A549 (cell line): ENCODE measurements at regions not wholly inside any gene's neighbourhood (a gene's known extent, or its start where the extent isn't known, plus 50 kb on each side); places are given as distances from the start of the nearest gene placed in this dataset.
A peak's percentile ranks its signal among the peaks of the same experiment; 100 is the strongest.

Experiments
- ATAC-seq, 2 experiments: fragments of 200-7000 bp in 1 of 2; fragments of >200 bp in 1 of 2; cut with Nextera tagmentation in 1 of 2; cut with Tn5 transposase in 1 of 2; 3 replicates each; pipeline versions ENCODE4 v1.8.0 to v1.9.1; 2018 to 2020; ENCODE audit warnings: mild to moderate bottlenecking in 1 of 2, moderate library complexity in 1 of 2
- CTCF ChIA-PET: fragments of 300-600 bp; sonication (Branson Sonifier 250); formaldehyde crosslinking; extraction: SDS; loops from one replicate; lab custom pipeline; 2021; ENCODE audit warnings: antibody characterized with exemption, inconsistent platforms; lab: Yijun Ruan, JAX
- POLR2A ChIA-PET: fragments of 350-600 bp; formaldehyde crosslinking; extraction: SDS; loops from one replicate; lab custom pipeline; 2021; ENCODE audit warnings: antibody characterized with exemption, inconsistent platforms; lab: Yijun Ruan, JAX
- DNase-seq, 2 experiments: peaks; one replicate each; pipeline versions ENCODE4 v3.0.0 to v3.0.0-alpha.2; 2011 to 2016; ENCODE audit warnings: low read depth in 1 of 2, low spot score in 1 of 2
- FAIRE-seq: peaks from 2 replicates; lab custom pipeline; 2011; peaks lifted over from hg19 to GRCh38; lab: Jason Lieb, UNC
- H3K27ac ChIP-seq, 2 experiments: fragments of >200 bp; sonication (Bioruptor Twin); formaldehyde crosslinking; 3 replicates each; pipeline ENCODE4 v1.5.1; 2016 to 2017
- H3K4me1 ChIP-seq: fragments of >200 bp; sonication (Bioruptor Twin); formaldehyde crosslinking; 3 replicates; pipeline ENCODE4 v1.6.1; 2016
- H3K4me2 ChIP-seq: fragments of >200 bp; sonication (Bioruptor Twin); formaldehyde crosslinking; 3 replicates; pipeline ENCODE4 v1.6.1; 2016
- H3K4me3 ChIP-seq: fragments of >200 bp; sonication (Bioruptor Twin); formaldehyde crosslinking; 3 replicates; pipeline ENCODE4 v1.5.1; 2016
- H3K9me3 ChIP-seq: fragments of >200 bp; sonication (Bioruptor Twin); formaldehyde crosslinking; 3 replicates; pipeline ENCODE4 v1.6.1; 2016
- BCL3 ChIP-seq: fragments of >200 bp; sonication (Bioruptor Twin); formaldehyde crosslinking; IDR thresholded peaks from 3 replicates; pipeline ENCODE4 v1.6.1; 2016
- CBX2 ChIP-seq: fragments of 200-600 bp; sonication (generic); IDR thresholded peaks from 2 replicates; pipeline ENCODE4 v1.6.1; 2016; ENCODE audit warnings: low read depth, mild to moderate bottlenecking, borderline replicate concordance
- CBX8 ChIP-seq: fragments of 200-600 bp; sonication (generic); IDR thresholded peaks from 2 replicates; pipeline ENCODE4 v1.6.1; 2016
- CHD4 ChIP-seq: fragments of 200-600 bp; sonication (generic); IDR thresholded peaks from 2 replicates; pipeline ENCODE4 v1.6.1; 2016; ENCODE audit warnings: antibody characterized with exemption, mild to moderate bottlenecking, borderline replicate concordance
- E2F6 ChIP-seq: IDR thresholded peaks from 2 replicates; pipeline ENCODE4 v1.6.1; 2012; ENCODE audit warnings: low read depth, borderline replicate concordance
- EHF ChIP-seq: fragments of 250-450 bp; sonication (Bioruptor Pico); IDR thresholded peaks from 2 replicates; pipeline ENCODE4 v1.5.0; 2020; ENCODE audit warnings: mild to moderate bottlenecking
- ELK1 ChIP-seq: fragments of 150-350 bp; IDR thresholded peaks from 2 replicates; pipeline ENCODE4 v1.6.1; 2014; ENCODE audit warnings: low read depth, mild to moderate bottlenecking, low read length
- EP300 ChIP-seq, 2 experiments: fragments of >200 bp; sonication (Bioruptor Twin); formaldehyde crosslinking; IDR thresholded peaks; 2 replicates in 1 of 2; 3 replicates in 1 of 2; pipeline ENCODE4 v1.6.1; 2016 to 2017
- FOSB ChIP-seq: fragments of 250-450 bp; sonication (Bioruptor Pico); IDR thresholded peaks from 2 replicates; pipeline ENCODE4 v1.5.0; 2020; ENCODE audit warnings: mild to moderate bottlenecking, moderate library complexity
- GATA3 ChIP-seq: IDR thresholded peaks from 2 replicates; pipeline ENCODE4 v1.6.1; 2012; ENCODE audit warnings: borderline replicate concordance
- HOXA7 ChIP-seq: fragments of 250-450 bp; sonication (Bioruptor Pico); IDR thresholded peaks from 2 replicates; pipeline ENCODE4 v1.5.0; 2020; ENCODE audit warnings: mild to moderate bottlenecking, moderate library complexity
- MYC ChIP-seq: IDR thresholded peaks from 2 replicates; pipeline ENCODE4 v1.6.1; 2012; ENCODE audit warnings: mild to moderate bottlenecking, inconsistent platforms, low read length, improper control_type of control experiment, borderline replicate concordance
- NFE2L2 ChIP-seq: fragments of 150-350 bp; conservative IDR thresholded peaks from 2 replicates; pipeline ENCODE4 v1.6.1; 2014; ENCODE audit warnings: low read length
- NPAS2 ChIP-seq: fragments of 250-450 bp; sonication (Bioruptor Pico); IDR thresholded peaks from 2 replicates; pipeline ENCODE4 v1.8.0; 2022; ENCODE audit warnings: mild to moderate bottlenecking, moderate library complexity, borderline replicate concordance
- POLR2A ChIP-seq: IDR thresholded peaks from 2 replicates; pipeline ENCODE4 v1.6.1; 2012; ENCODE audit warnings: mild to moderate bottlenecking, low read length
- RARB ChIP-seq: fragments of 250-450 bp; sonication (Bioruptor Pico); IDR thresholded peaks from 2 replicates; pipeline ENCODE4 v1.8.0; 2021; ENCODE audit warnings: mild to moderate bottlenecking, moderate library complexity
- RFX5 ChIP-seq: fragments of 450-650 bp; IDR thresholded peaks from 2 replicates; pipeline ENCODE4 v1.7.1; 2014; ENCODE audit warnings: antibody characterized with exemption, mild to moderate bottlenecking, moderate library complexity
- SMC3 ChIP-seq: fragments of >200 bp; sonication (Bioruptor Twin); formaldehyde crosslinking; IDR thresholded peaks from 3 replicates; pipeline ENCODE4 v1.6.1; 2018; ENCODE audit warnings: inconsistent platforms
- TP53 ChIP-seq: fragments of 250-450 bp; sonication (Bioruptor Pico); IDR thresholded peaks from 2 replicates; pipeline ENCODE4 v1.5.0; 2021; ENCODE audit warnings: mild to moderate bottlenecking, moderate library complexity
- ZC3H11A ChIP-seq: fragments of 450-650 bp; IDR thresholded peaks from 2 replicates; pipeline ENCODE4 v1.6.1; 2014; ENCODE audit warnings: antibody characterized with exemption, mild to moderate bottlenecking
- ZNF302 ChIP-seq: fragments of 250-450 bp; sonication (Bioruptor Pico); IDR thresholded peaks from 2 replicates; pipeline ENCODE4 v1.9.0; 2021; ENCODE audit warnings: inconsistent platforms, mild to moderate bottlenecking, moderate library complexity
- WGBS: methylation state at CpG from one replicate; pipeline ENCODE4 v1.1.6; 2017; ENCODE audit errors: missing lambda C conversion rate; 5-methylcytosine and 5-hydroxymethylcytosine counted together
- TF ChIP-seq, protein P1 (sequence below): IDR thresholded peaks from 2 replicates; pipeline ENCODE4 v1.6.1; 2012

- H3K4me3 ChIP-seq = no peak overlapping the region
- no peak for TF ChIP-seq RARB
- TF ChIP-seq CBX8 = no peak
- no peak for TF ChIP-seq GATA3
- no peak for TF ChIP-seq CBX2
- TF ChIP-seq EP300 (IDR thresholded peaks at IDR 0.05) = no peak
- no peak for TF ChIP-seq NFE2L2
- TF ChIP-seq POLR2A = no peak
- TF ChIP-seq ZC3H11A = no peak
- TF ChIP-seq MYC = no peak
- TF ChIP-seq ELK1 = no peak
- no peak for TF ChIP-seq CHD4
- TF ChIP-seq EHF (CRISPR knock-in tag) = no peak
- no peak for FAIRE-seq
- no peak overlapping the region for H3K4me2 ChIP-seq
- no peak for ATAC-seq
- DNase-seq = no peak
- ChIA-PET CTCF (interaction anchor here (1.2 kb wide), 2 partner anchors 9 to 11 kb away, joined by 3 to 4 read pairs; no protein-coding TSS in a partner anchor), POLR2A (no interaction called here)
- H3K4me1 ChIP-seq = 0 out of 3 replicates have a peak, but pooled peaks cover 3% of the 10 kb centered on the region
- 88% methylated on average over 3 of the region's 3 CpGs for WGBS
- H3K9me3 ChIP-seq = peaks cover 2% of the 10 kb centered on the region; the same call in 1 of the 3 replicates
- no peak overlapping the region; a peak in 1 of 6 replicates for H3K27ac ChIP-seq
Observed at GRCh38 chr7:116325517-116325916, 115.2 kb downstream of the TES start.

- no peak for FAIRE-seq
- Histone ChIP-seq H3K4me2 (no peak overlapping the region), H3K27ac (no peak overlapping the region)
Observed at GRCh38 chr7:116327135-116327534, 116.8 kb downstream of the TES start.

DNA sequence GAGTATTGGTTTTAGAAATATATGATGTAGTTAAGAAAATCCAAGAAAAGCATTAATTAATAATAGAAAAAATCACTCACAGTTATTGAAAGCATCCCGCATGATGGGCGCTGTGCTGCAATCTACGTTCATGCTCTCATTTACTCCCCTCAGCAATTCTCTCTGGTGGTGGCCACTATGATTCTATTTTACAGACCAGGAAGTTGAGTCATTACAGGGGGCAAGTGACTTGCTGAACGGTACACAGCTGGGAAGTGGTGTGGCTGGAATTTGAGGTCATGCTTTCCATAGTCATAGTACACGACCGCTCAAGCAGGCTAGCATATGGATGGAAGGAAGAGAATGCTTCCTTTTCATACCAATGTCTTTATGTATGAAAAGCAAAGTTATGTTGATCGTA, 117.4 kb downstream of the TES start:
- DNase-seq (peak in 1 of 2 experiments; percentile 20), ATAC-seq (no peak; a peak in 2 of 6 replicates), FAIRE-seq (no peak)
- Histone ChIP-seq H3K4me2 (no peak overlapping the region), H3K4me3 (no peak overlapping the region), H3K27ac (0 out of 6 replicates have a peak overlapping the region, but pooled peaks of 1 of the 2 experiments have one; percentile 25), H3K4me1 (0 out of 3 replicates have a peak, but pooled peaks cover 11% of the 10 kb centered on the region), H3K9me3 (no peaks in the 10 kb centered on the region)
- 81% methylated on average over 7 of the region's 7 CpGs for WGBS
- TF ChIP-seq EHF (CRISPR knock-in tag) = no peak
- TF ChIP-seq FOSB (CRISPR knock-in tag) = no peak
- no peak for TF ChIP-seq NPAS2 (CRISPR knock-in tag)
- no peak for TF ChIP-seq GATA3
- POLR2A ChIA-PET = no interaction called here
- CTCF ChIA-PET = no interaction called here

More at GRCh38 chr7:116327135-116327534, 116.8 kb downstream of the TES start:
- no peak for TF ChIP-seq HOXA7
- no peak for TF ChIP-seq ZNF302 (CRISPR knock-in tag)
- no peak for TF ChIP-seq NPAS2 (CRISPR knock-in tag)
- TF ChIP-seq BCL3 = no peak
- TF ChIP-seq SMC3 = no peak
- no peak for TF ChIP-seq TP53 (CRISPR knock-in tag)
- 0 out of 3 replicates have a peak, but pooled peaks cover 11% of the 10 kb centered on the region for H3K4me1 ChIP-seq
- WGBS = 99% methylated on average over 4 of the region's 4 CpGs
- H3K9me3 ChIP-seq = no peaks in the 10 kb centered on the region
- DNase-seq (no peak), ATAC-seq (no peak)
- POLR2A ChIA-PET = no interaction called here
- CTCF ChIA-PET = interaction anchor here (1.2 kb wide), 1 partner anchor 13 kb away, joined by 3 read pairs; no protein-coding TSS in a partner anchor
- no peak overlapping the region for H3K4me3 ChIP-seq

DNA sequence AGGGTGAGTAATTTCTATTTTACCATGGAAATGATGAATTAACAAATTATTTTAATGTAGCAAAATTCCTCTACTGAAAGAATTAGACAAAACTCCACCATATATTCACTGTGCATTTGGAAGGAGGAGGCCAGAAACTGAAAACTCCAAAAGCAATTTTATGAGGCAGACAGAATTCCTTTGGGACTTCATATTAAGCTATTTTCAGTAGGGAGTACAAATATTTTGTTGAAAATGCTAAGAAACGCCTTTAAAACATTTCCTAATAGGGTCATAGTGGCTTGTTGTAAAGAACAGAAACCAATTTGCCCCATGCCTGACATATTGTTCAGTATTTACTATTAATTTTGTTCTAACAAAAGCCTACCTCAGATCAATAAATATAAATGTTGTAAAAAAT, 117.8 kb downstream of the TES start:
- 0 out of 3 replicates have a peak, but pooled peaks cover 11% of the 10 kb centered on the region for H3K4me1 ChIP-seq
- H3K27ac ChIP-seq = no peak overlapping the region
- ChIA-PET POLR2A (no interaction called here), CTCF (interaction anchor here (1.8 kb wide), 1 partner anchor 198 kb away, joined by 5 read pairs; no protein-coding TSS in a partner anchor)
- no peak overlapping the region for H3K4me3 ChIP-seq
- no peak for FAIRE-seq
- no peaks in the 10 kb centered on the region for H3K9me3 ChIP-seq
- H3K4me2 ChIP-seq = no peak overlapping the region
- DNase-seq = no peak
- no peak for TF ChIP-seq E2F6
- TF ChIP-seq, protein P1, sequence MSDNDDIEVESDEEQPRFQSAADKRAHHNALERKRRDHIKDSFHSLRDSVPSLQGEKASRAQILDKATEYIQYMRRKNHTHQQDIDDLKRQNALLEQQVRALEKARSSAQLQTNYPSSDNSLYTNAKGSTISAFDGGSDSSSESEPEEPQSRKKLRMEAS = no peak
- no peak for TF ChIP-seq ZNF302 (CRISPR knock-in tag)
- TF ChIP-seq RFX5 = no peak
- no peak for TF ChIP-seq BCL3
- no peak for TF ChIP-seq EHF (CRISPR knock-in tag)
- TF ChIP-seq HOXA7 = no peak
- ATAC-seq = no peak
- WGBS = 76% methylated on average over 1 of the region's 1 CpG
